GM21390 (cell line): ENCODE measurements at regions not wholly inside any gene's neighbourhood (a gene's known extent, or its start where the extent isn't known, plus 50 kb on each side); places are given as distances from the start of the nearest gene placed in this dataset.

ENCODE experiments used
- ATAC-seq: cut with Tn5 transposase; IDR thresholded peaks from one replicate; pipeline ENCODE4 v1.9.1; 2021; ENCODE audit not compliant: unreplicated experiment

DNA sequence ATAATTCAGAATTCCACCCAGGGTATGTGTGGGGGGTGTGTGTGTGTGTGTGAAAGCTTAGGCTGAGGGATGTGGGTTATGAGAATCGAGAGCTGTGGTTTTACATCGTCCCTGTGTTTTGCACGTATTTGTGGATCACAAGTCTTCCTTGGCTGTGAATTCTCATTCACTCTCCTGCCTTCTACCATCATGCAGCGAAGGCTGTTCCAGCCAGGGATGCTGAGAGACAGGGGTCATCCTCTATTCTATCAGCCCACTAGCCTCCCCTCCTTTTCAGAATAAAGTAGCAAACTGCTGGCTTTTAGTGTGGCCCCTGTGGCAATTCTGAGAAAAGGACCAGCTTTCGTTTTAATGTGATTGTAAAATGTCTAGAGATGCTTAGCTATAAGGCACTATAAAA lies 460.6 kb upstream of the NR2F2 start:
- ATAC-seq: no peak

DNA sequence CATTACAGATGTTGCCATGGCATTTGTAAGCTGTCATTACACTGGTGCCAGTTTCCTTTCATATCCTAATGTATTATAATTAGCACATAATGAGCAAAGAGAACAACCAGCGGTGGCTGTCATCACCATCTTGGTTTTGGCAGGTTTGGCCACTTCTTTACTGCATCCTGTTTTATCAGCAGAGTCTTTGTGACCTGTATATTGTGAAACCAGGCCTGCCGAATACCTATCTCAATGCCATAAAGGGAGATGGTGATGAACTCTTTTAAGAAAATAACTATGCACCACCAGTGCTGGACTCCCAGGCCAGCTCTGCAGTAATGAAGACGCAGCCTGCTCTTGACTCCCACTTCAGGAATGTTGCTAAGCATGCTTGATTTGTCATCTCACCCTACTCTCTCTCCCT lies 458.1 kb upstream of the NR2F2 start:
- no peak for ATAC-seq

DNA sequence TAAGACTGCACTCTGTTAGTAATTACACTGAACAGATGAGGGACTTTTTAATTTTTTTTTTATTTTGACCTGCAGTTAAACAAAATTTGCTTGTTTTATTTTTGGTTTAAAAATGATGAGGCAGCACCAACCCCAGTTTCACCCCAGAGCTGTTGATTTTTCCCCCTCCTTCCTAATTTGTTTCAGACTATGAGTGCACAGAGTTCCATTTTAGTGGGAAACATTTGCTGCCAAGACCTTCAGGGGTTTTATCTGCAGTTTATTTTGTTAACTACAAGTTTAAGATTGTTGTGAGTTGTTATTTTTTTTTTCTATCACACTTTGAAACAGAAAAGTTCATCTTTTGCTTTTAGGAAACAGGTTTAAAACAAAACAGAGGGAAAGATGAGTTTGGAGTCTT lies 455.9 kb upstream of the NR2F2 start:
- no peak for ATAC-seq

DNA sequence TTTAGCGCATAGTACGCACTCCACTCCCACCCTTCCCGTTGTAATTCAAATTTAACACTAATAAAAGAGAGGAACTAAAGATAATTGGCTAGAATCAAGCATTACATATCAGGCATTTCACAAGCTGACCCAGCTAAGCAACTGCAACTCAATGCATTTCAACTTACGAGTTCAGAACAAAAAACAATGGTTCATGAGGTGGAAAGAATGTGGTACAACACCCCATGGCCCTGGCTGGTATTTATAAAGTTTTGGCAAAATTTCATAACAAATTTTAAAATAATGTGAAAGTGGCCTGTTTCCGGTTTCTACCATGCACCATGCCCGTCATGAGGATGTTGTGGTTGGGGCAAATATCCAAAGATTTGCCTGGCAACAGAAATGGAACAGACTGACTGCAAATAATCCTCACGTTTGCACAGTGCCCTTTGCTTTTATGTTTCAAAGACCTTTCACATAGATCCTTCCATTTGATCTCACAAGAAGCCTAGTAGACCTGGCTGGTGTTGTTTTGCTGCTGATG lies 455.3 kb upstream of the NR2F2 start:
- ATAC-seq: no peak

DNA sequence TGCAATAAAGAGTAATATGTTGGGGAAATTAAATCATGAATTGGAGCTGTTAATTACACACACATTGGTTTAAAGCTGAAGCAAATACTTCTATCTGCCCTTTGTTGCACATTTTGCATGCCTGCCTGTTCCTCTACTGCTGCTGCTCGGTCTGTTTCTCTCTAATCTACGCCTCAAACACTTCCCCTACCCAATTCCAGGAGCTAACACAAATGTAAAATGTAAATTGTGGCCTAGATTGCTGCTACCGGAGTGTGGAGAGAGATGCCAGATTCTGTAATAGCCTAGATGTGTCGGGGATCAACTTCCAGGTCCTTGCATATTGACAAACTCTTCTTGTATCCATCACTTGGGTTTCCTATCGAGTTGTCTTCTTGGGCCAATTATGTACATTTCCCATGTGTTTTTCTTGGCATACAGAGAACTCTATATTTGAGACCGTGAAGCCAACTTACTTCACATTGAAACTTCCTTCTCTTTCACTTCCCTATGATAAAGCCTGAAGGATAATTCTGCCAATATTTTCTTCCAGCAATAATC lies 450.4 kb upstream of the NR2F2 start:
- no peak for ATAC-seq

DNA sequence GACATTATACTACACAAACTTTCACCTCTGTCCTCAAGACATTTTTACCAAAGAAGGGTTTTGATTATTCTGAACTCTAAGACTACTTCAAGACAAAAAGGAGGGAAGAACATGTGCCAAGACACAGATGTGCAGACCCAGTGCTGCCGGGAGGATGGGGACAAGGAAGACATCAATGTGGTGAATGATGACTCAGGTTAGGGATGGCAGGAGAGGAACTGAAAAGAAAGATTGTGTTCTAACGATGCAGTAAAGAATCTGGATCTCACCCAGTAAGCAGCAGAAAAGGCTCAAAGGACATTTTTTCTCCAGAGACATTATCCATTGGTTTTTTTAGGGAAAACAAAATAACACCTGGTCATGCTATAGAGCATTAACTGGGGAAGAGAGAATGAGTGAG lies 449.9 kb upstream of the NR2F2 start:
- no peak for ATAC-seq

DNA sequence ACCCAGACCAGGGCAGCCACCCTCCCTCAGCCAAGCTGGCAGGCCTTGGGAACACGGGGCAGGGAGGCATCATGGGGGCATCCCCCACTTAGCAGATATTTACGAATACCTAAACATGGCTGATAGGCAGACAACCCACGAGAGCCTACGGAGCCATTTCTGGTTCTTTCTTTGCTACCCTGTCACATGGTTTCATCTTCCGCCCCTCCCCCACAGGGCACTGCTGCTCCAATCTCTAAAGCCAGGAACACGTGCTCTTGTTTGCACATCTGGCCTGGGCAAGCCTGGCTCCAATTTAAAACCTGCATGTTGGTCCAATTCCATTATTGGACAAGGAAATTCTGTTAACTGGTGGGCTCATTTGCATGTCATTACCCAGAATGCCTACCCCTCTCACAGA lies 447.4 kb upstream of the NR2F2 start:
- no peak for ATAC-seq

DNA sequence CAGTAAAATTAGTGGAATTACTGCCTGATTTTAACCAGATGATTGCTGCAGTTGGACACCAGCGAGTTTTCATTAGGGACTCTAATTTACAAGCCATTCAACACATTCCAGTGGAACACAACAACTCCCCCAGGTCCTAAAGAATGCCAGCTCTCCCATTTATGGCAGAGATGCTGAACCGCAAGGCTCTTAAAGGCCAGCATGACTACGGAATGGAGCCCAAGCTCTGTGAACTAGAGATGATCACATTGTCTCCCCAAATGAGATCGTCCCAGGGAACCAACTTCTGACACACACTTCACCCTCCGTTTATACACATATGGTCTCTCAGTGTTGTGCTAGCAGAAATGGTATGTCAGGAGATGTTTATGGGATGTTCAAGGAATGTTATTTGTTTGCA lies 446.2 kb upstream of the NR2F2 start:
- ATAC-seq: no peak

DNA sequence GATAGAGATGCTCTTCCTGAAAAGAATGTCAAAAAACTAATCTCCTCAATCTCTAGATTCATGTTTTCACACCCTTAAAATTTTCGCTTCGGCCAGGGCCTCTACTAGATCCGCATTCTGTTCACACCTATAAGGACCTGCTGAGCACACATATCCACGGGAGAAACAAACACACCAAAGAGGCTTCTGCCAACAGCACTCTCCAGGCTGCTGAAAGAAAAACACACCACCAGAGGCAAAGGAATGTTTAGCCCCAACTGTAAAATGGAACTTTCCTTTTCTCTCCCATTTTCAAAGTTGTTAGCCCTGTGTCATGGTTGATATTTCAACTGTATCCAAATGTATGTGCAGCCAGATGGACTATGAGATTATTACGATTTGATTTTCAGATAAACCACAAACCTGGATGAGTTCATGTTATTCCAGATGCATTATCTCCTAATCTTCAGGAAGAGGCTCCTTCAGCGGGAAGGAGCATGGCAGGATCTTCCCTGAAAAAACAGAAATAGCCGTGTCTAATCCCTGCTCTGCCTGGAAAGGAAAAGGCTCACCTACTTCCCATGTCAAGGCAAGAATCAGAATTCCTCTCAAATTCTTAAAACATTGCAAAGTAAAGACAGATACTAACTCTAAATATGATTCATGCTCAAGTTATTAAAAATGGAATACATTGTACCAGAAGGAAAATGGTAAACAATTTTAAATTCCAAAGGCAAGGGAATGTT lies 442.7 kb upstream of the NR2F2 start:
- ATAC-seq: no peak

DNA sequence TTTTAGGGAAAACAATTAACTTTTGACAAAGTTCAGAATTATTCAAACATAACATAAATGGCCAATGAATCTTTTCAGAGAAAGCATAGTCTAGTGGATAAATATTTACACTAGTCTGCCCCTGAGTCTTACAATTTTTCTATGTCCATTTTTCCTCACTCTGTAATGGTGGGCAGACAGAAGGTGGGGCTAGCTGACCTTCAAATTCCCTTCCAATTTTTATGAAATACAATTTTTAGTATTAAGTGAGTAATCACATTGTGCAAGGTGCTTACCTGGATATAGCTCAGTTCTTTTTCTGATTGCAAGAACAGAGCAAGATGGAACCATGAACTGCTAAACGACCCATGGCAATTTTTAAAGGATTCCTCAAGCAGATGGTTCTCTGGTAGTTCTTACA lies 441.7 kb upstream of the NR2F2 start:
- no peak for ATAC-seq

DNA sequence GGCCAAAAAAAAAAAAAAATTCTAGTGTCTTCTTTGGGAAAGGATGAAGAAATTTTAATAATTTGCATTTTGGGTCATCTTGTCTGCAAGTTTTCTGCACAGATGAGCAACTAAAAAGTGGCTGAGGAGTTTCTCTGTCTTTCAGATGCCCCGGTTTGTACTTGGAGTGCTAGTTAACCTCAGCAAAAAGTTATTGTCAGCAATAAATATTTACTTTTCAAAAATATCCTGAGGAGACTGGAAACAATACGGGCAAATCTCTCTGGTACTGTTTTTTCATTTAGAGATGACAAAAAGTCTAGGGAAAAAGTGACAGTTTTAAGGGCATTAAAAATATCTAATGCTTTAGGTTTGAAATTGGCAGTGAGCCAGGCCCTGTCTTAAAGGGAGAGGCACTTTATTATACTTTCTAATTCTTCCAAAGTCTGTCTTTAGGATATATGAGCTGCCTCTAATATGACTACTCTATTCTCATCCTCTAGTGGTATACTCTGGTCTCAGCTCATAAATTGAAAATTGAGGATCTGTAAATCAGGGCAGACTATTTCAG lies 436.0 kb upstream of the NR2F2 start:
- ATAC-seq: no peak

DNA sequence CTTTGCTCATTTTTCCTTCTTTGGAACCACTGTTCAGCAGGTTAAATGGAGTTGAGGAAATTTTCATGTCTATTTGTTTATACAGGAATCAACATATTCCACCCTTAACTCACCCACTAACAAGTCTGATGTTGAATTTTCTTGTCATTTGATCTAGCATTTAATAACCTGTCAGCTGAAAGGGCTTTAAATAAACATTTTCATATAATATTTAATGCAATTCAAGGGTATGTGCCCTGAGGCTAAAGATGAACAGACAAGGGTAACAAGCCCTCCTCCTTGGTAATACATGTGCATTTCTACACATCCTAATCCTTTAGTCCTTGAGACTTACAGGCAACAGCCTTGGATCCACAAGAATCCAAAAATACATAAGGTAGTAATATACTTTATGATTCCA lies 435.0 kb upstream of the NR2F2 start:
- no peak for ATAC-seq

DNA sequence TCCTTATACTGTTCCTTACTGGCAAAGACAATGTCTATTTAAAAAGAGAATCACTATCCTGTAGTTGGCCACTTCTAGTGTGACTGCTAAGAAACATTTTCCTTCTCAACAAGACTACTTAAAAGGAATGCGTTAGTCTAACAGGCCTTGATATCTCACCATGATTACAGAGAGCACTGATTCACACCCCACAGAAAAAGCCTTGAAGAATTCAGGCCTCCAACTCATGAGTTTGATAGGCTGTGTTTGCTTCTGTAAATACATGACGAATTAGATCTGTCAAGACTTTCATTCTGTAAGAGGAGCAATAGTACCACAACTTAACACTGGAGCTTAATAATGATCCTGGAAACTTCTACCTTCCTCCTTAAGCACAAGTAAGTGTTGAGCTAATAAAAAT lies 432.8 kb upstream of the NR2F2 start:
- ATAC-seq: no peak

DNA sequence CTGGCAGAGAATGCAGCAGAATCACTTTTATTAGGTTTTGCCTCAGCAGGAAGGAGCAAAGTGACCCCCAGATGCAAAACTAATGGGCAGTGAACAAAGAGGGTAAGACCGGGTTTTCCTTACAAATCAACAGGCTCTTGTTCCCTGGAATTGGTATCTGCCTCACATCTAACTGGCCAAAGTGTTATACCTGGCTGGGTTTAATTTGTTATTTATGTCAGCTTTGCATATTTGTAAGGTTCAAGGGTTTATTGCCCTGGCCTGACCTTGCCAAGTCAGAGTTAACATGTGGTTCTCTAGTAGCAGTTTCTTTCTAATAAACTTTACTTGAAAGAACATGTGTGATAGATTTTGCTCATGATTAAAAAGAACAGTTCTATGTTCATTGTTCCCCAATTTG lies 431.7 kb upstream of the NR2F2 start:
- no peak for ATAC-seq

DNA sequence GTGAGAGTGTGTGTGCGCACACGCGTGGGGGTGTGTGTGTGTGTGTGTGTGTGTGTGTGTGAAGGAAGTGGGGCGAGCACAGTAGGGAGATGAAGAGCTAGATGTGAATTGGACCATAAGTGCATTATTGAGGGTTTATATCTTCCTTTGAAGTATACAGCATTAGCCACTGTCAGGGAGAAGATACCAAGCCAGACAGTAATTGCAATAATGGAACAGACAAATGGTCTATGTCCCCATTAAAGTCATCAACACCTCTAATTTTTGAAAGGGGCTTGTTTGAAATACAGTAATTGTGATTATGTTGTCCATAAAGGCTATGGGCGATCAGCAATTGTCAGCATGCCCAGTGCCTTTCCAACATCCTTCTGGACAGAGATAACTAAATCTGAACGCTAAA lies 429.2 kb upstream of the NR2F2 start:
- ATAC-seq: no peak

DNA sequence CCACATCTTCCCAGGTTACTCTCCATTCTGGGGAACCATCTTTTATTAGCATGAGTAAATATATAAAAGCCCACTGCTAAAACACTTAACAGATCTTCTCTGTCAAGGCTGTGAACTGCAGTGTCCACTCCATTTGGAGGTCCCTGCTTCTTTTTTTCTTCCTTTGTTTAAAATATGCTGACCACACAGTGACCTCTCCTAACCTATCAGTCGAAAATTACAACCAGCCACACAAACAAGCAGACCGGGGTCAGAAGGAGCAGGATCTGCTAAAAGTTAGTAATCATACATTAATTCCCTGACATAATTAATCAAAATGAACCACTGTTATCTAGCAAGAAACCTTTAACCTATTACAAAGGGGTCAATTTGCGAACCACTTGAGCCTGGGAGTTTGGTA lies 427.9 kb upstream of the NR2F2 start:
- no peak for ATAC-seq

DNA sequence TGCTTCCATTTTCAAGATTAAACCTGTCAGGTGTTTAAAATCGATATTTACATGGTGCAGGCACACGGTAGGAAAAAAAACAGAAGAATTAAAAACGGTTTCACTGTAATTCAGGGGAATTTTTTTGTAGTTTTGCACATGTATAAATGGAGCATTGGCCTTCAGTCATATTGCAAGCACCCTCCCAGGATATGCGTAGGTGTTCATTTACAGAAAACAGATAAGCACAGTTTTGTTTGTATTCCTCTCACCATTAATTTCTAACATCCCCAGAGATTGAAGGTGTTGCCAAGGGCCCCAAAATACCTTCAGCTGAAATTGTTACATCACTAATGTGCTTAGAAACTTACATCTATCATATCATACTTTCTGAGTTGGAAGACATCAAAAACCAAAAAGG lies 427.1 kb upstream of the NR2F2 start:
- no peak for ATAC-seq

DNA sequence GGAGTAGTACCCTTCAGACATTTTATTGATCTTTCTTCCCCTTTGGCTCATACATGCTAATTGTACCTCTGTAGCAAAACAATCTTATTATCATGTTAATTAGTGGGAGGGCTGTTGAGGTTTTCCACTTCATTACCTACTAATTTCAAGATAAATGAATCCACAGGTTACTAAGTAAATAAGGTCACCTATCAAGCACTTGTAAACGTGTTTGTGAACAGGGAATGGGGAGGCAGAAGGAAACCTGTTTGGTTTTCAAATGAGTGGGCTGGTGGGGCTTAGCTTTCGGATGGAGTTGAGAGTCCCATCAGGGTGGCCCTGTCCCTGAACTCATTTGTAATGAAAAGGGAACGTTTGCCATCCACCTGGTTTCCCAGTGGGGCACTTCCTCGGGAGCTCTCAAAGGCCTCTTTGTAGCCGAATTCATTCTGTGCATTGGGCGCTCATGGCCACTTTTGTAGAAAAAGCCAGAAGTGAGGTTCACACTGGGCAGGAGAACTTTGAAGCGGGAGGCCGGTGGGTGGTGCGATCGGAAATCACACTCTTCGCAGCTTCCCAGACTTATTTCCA lies 419.8 kb upstream of the NR2F2 start:
- no peak for ATAC-seq

DNA sequence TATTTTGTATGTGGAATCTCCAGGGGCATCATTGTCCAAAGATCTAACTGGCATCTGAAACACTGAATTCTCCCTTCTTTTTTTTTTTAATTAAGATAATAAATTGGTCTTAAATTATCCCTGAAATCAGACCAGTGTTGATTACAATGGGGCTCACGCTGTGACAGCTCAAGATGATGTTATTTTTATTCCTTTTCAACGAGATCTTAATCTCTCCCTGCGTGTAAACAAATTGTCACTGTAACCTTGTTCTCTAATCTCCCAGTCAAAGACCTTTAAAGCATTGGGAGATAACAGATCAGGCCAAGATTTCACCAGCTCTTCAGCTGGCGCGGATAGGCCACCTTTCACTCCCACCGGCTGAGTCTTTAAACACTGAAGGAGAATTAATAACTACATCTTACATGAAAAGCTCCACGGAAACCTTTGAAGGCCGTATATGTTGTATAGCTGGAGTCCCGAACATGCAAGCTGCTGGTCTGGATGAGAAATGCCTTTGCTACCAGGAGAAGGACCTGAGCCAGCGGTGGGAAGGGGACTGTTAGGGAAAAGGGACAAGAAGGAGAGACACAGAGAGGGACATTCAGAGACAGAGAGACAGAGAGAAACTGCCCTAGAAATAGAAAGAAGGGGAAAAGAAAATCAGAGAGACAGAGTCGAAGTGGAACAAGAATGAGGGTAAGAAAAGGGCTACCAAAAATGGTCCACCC lies 418.8 kb upstream of the NR2F2 start:
- no peak for ATAC-seq

DNA sequence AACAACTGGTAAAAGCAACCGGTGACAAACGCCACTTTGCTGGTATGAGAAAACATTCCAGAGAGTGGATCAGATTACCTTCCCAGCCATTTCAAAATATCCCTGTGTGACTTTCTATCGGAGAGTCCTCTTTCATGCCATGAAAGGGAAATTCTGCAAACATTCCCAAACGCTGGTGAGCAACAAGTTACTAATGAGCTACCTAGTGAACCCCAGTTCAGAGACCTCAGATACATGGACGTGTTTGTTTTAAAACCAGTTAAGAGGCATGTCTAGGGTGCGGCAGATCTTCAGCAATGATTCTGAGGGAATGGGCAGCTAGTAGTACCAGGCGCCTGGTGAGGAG lies 418.2 kb upstream of the NR2F2 start:
- ATAC-seq: no peak

DNA sequence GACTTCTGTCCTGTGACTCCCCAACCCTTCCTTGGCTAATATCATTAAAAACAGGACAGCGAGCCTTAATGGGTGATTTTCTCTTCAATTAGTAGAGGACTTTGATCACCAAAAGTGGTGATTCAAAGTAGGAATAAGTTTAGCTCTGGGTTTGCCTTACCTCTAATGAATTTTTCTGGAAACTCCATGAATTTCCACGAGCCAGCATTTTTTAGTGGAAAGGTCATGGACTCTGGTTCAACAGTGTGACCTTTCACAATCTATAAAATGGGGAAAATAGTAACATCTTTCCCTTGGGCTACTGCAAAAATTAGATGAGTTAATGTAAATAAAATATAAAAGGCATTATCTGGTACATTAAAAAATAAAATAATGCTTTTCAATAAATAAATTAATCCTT lies 417.8 kb upstream of the NR2F2 start:
- ATAC-seq: no peak

DNA sequence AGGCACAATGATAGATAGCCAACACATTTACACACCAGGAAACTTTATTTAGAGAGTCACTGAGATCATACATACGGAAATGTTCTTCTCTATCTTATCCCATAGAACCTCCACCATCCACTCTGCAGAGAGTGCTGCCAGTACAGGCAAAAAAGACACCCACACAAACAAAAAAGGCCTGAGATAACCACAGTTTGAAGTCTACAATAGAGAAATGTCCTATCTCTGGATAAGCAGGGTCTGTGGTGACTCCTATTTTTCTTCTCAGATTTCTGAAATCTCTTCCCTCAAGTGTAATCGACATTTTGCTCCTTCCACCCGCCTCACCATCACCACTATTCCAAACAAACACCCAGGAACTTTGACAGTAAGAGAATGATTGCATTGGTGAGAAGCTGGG lies 413.9 kb upstream of the NR2F2 start:
- no peak for ATAC-seq
